SH-SY5Y (cell line): ENCODE measurements at regions not wholly inside any gene's neighbourhood (a gene's known extent, or its start where the extent isn't known, plus 50 kb on each side); places are given as distances from the start of the nearest gene placed in this dataset.

Experiments
- GATA2 ChIP-seq: IDR thresholded peaks from 2 replicates; pipeline ENCODE4 v1.6.1; 2011; ENCODE audit warnings: mild to moderate bottlenecking, low read depth, low read length
- GATA3 ChIP-seq: IDR thresholded peaks from 2 replicates; pipeline ENCODE4 v1.6.1; 2011; ENCODE audit warnings: low read depth, mild to moderate bottlenecking, low read length, moderate library complexity

DNA sequence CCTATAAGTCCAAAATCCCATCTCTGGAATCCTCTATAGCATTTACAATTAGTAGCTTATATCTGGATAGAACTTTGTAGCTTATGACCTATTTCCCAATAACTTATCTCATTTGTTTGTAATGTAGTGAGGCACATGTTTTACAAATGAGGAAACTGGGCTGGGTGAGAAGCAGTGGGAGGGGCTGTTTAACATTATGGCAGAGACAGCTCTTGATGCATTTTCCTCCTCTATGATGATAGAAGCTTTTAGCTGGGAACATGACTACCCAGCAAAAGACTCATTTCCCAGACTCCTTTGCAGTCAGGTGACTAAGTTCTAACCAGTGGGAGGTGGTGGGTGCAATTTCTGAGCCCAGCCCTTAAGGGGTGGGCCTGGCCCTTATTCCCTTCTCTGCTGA is 179.7 kb downstream of the TTC8 start:
- TF ChIP-seq GATA3 (no peak), GATA2 (no peak)
